SK-N-SH treated with all-trans-retinoic acid at 6 μM for 48 hours (cell line): ENCODE measurements at regions not wholly inside any gene's neighbourhood (a gene's known extent, or its start where the extent isn't known, plus 50 kb on each side); places are given as distances from the start of the nearest gene placed in this dataset.

Experiments used
- ESRRG ChIP-seq: fragments of 250-450 bp; sonication (Bioruptor Pico); IDR thresholded peaks from 2 replicates; pipeline ENCODE4 v1.6.1; 2021; ENCODE audit warnings: mild to moderate bottlenecking
- RARB ChIP-seq: fragments of 250-450 bp; sonication (Bioruptor Pico); IDR thresholded peaks from 2 replicates; pipeline ENCODE4 v1.8.0; 2021; ENCODE audit warnings: mild to moderate bottlenecking, moderate library complexity
- TCF4 ChIP-seq: fragments of 250-450 bp; sonication (Bioruptor Pico); IDR thresholded peaks from 2 replicates; pipeline ENCODE4 v1.8.0; 2021; ENCODE audit warnings: mild to moderate bottlenecking, moderate library complexity, borderline replicate concordance
- ZFP3 ChIP-seq: fragments of 250-450 bp; sonication (Bioruptor Pico); IDR thresholded peaks from 2 replicates; pipeline ENCODE4 v1.5.0; 2020; ENCODE audit warnings: mild to moderate bottlenecking, moderate library complexity
- ZNF8 ChIP-seq: fragments of 450-650 bp; formaldehyde crosslinking; IDR thresholded peaks from 2 replicates; pipeline ENCODE4 v1.5.0; 2020; ENCODE audit warnings: mild to moderate bottlenecking, moderate library complexity

DNA sequence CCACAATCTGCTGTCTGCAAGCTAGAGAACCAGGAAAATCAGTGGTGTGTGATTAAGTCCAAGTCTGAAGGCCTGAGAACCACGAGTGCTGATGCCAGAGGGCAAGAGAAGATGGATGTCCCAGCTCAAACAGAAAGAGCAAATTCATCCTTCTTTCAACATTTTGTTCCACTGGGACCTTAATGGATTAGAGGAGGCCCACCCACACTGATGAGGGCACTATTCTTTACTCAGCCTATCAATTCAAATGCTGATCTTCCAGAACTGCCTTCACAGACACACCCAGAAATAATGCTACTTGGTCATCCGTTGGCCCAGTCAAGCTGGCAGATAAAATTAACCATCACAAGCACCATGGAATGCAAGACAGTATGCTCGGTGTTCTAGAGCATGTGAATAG is 226.6 kb upstream of the SASH1 start:
- TF ChIP-seq ESRRG (no peak), RARB (CRISPR knock-in tag) (no peak), TCF4 (no peak), ZNF8 (CRISPR knock-in tag) (no peak), ZFP3 (CRISPR knock-in tag) (no peak)
